ENCODE measurements at regions not wholly inside any gene's neighbourhood (a gene's known extent, or its start where the extent isn't known, plus 50 kb on each side); places are given as distances from the start of the nearest gene placed in this dataset.

GRCh38 chr4:110770353-110770752 lies 147.5 kb upstream of the PITX2 start:
- Histone ChIP-seq H2AFZ (ENCODE audit: low read length) (no peak overlapping the region), H4K5ac (ENCODE audit: insufficient read length, low read depth, low read length) (no peak overlapping the region), H3K36me3 (ENCODE audit: control insufficient read depth in 2 of 4, insufficient read depth in 4 of 4, low read length in 3 of 4) (no peaks in the 10 kb centered on the region), H2AK5ac (ENCODE audit: low read depth, low read length) (no peak overlapping the region), H3K79me2 (ENCODE audit: control insufficient read depth in 1 of 2, insufficient read depth in 2 of 2, low read length in 2 of 2) (no peaks in the 10 kb centered on the region), H2BK15ac (ENCODE audit: low read length) (no peak overlapping the region), H3K9me3 (ENCODE audit: insufficient read depth in 2 of 2, low read depth in 1 of 2, low read length in 1 of 2) (no peaks in the 10 kb centered on the region), H4K91ac (replicated peaks; ENCODE audit: insufficient read length, low read length) (no peak overlapping the region), H2BK120ac (replicated peaks; ENCODE audit: low read depth, low read length) (no peak overlapping the region), H3K27ac (ENCODE audit: low read depth, low read length) (no peak overlapping the region), H3K56ac (replicated peaks; ENCODE audit: insufficient read length, low read depth, low read length) (no peak overlapping the region), H4K20me1 (replicated peaks in 1 of 2; ENCODE audit: control insufficient read depth in 1 of 2, insufficient read depth in 2 of 2, low read length in 2 of 2) (no peaks in the 10 kb centered on the region), H3K4me3 (ENCODE audit: extremely low read depth in 1 of 4, insufficient read depth in 2 of 4, low read depth in 3 of 4, low read length in 4 of 4) (no peak overlapping the region), H3K18ac (ENCODE audit: extremely low read depth, low read length) (no peak overlapping the region), H4K8ac (ENCODE audit: extremely low read depth, insufficient read depth, low read length) (no peak overlapping the region), H2BK12ac (ENCODE audit: low read depth, low read length) (no peak overlapping the region), H2BK5ac (ENCODE audit: low read depth, low read length) (no peak overlapping the region), H3K23me2 (ENCODE audit: low read depth, low read length) (0 out of 2 replicates have a peak, but pooled peaks cover 2% of the 10 kb centered on the region), H3K9ac (replicated peaks in 1 of 4; ENCODE audit: extremely low read depth in 1 of 4, low read depth in 3 of 4, low read length in 3 of 4) (no peak overlapping the region), H3K4ac (replicated peaks; ENCODE audit: insufficient read length, low read depth, low read length) (no peak overlapping the region), H2BK20ac (ENCODE audit: low read length) (no peak overlapping the region), H3K4me1 (replicated peaks in 1 of 4; ENCODE audit: control insufficient read depth in 3 of 4, insufficient read depth in 4 of 4, low read length in 3 of 4) (no peaks in the 10 kb centered on the region), H3K14ac (ENCODE audit: insufficient read length) (no peak overlapping the region), H3K4me2 (ENCODE audit: insufficient read depth in 1 of 2, low read depth in 2 of 2, low read length in 2 of 2) (no peak overlapping the region), H3K27me3 (replicated peaks in 1 of 4; ENCODE audit: control insufficient read depth in 3 of 4, extremely low read depth in 1 of 4, insufficient read depth in 3 of 4, low read length in 3 of 4) (no peaks in the 10 kb centered on the region), H3K79me1 (ENCODE audit: low read depth, low read length) (no peaks in the 10 kb centered on the region), H3K23ac (ENCODE audit: insufficient read length) (no peak overlapping the region)
- WGBS, 2 experiments (ENCODE audit: extremely low coverage in 1 of 2, insufficient coverage in 1 of 2, insufficient read length in 1 of 2, insufficient replicate concordance in 2 of 2, low coverage in 1 of 2, low lambda C conversion rate in 2 of 2, missing lambda C conversion rate in 1 of 2), result 89% methylated on average over 3 of the region's 3 CpGs; no CpG with 5 or more reads in 1 of the 2 experiments
- POLR2A ChIA-PET (ENCODE audit: partially characterized antibody), result no interaction called here
- CTCF ChIA-PET (ENCODE audit: partially characterized antibody), result no interaction called here
- TF ChIP-seq YY1 (IDR thresholded peaks at IDR 0.05; ENCODE audit: low read depth, low read length), result no peak
- no peak for TF ChIP-seq EP300 (IDR thresholded peaks at IDR 0.05; ENCODE audit: borderline replicate concordance in 1 of 2, low read depth in 2 of 2, low read length in 2 of 2)
- no peak for TF ChIP-seq FOSL1 (IDR thresholded peaks at IDR 0.05; ENCODE audit: insufficient read depth, low read depth, low read length)
- no peak for TF ChIP-seq SP2 (IDR thresholded peaks at IDR 0.05; ENCODE audit: low read length)
- TF ChIP-seq JUN (IDR thresholded peaks at IDR 0.05; ENCODE audit: low read depth, low read length), result no peak
- FAIRE-seq (no peak), DNase-seq (ENCODE audit: low read depth in 1 of 2, low spot score in 2 of 2) (no peak)
